ENCODE measurements at regions not wholly inside any gene's neighbourhood (a gene's known extent, or its start where the extent isn't known, plus 50 kb on each side); places are given as distances from the start of the nearest gene placed in this dataset.
A peak's percentile ranks its signal among the peaks of the same experiment; 100 is the strongest.

- H3K9ac ChIP-seq (ENCODE audit: low read length): no peak overlapping the region
These were observed 206.2 kb downstream of the FSCB start for GRCh38 chr14:44300916-44301315.

GRCh38 chr14:44297437-44297836 is 209.6 kb downstream of the FSCB start:
- H4K91ac ChIP-seq (ENCODE audit: low read length): no peak overlapping the region
- H2BK15ac ChIP-seq (ENCODE audit: low read depth, poor library complexity, severe bottlenecking): no peak overlapping the region
- H3K4me2 ChIP-seq (ENCODE audit: low read length, poor library complexity, severe bottlenecking): no peak overlapping the region
- no peak overlapping the region for H2BK120ac ChIP-seq (ENCODE audit: low read depth, low read length)
- no peak overlapping the region for H3K9ac ChIP-seq (ENCODE audit: low read length)
- no peaks in the 10 kb centered on the region for H3K27me3 ChIP-seq (ENCODE audit: control insufficient read depth in 1 of 2, insufficient read depth in 1 of 2, low read length in 2 of 2)
- no peak overlapping the region for H3K4me3 ChIP-seq (ENCODE audit: insufficient read depth in 1 of 2, low read depth in 1 of 2, low read length in 2 of 2)
- no peak overlapping the region for H2AFZ ChIP-seq (ENCODE audit: low read depth, low read length)
- peaks cover 24% of the 10 kb centered on the region for H3K9me3 ChIP-seq (ENCODE audit: control insufficient read depth, low read length)
- H3K27ac ChIP-seq (ENCODE audit: low read length, poor library complexity, severe bottlenecking): no peak overlapping the region
- H3K23ac ChIP-seq (ENCODE audit: low read length in 2 of 2): no peak overlapping the region
- H3K14ac ChIP-seq (ENCODE audit: low read length in 2 of 2): no peak overlapping the region
- H2AK5ac ChIP-seq (ENCODE audit: low read length, severe bottlenecking): no peak overlapping the region
- no peaks in the 10 kb centered on the region for H3K79me1 ChIP-seq (replicated peaks; ENCODE audit: low read length, poor library complexity, severe bottlenecking)
- no peak overlapping the region for H3K4ac ChIP-seq (ENCODE audit: low read depth in 1 of 2, low read length in 2 of 2)
- H3K4me1 ChIP-seq (ENCODE audit: control insufficient read depth, insufficient read depth, low read depth, low read length): no peaks in the 10 kb centered on the region
- no peak overlapping the region for H2BK5ac ChIP-seq (ENCODE audit: low read depth, low read length, poor library complexity, severe bottlenecking)
- no peaks in the 10 kb centered on the region for H3K36me3 ChIP-seq (ENCODE audit: control insufficient read depth in 1 of 2, insufficient read depth in 2 of 2, low read depth in 1 of 2, low read length in 2 of 2)
- no peak overlapping the region for H3K18ac ChIP-seq (ENCODE audit: low read depth in 1 of 2, low read length in 2 of 2)
- no peak overlapping the region for H4K8ac ChIP-seq (ENCODE audit: low read length)
- peak; percentile 13 for DNase-seq
- no peak overlapping the region for H2BK12ac ChIP-seq (ENCODE audit: low read length in 2 of 2)

More at GRCh38 chr14:44300916-44301315, 206.2 kb downstream of the FSCB start:
- Histone ChIP-seq H2AFZ (ENCODE audit: low read depth, low read length) (no peak overlapping the region), H3K4me3 (ENCODE audit: insufficient read depth in 1 of 2, low read depth in 1 of 2, low read length in 2 of 2) (no peak overlapping the region), H3K18ac (ENCODE audit: low read depth in 1 of 2, low read length in 2 of 2) (no peak overlapping the region), H2AK5ac (ENCODE audit: low read length, severe bottlenecking) (no peak overlapping the region), H2BK120ac (ENCODE audit: low read depth, low read length) (no peak overlapping the region), H3K4me2 (ENCODE audit: low read length, poor library complexity, severe bottlenecking) (no peak overlapping the region), H3K14ac (ENCODE audit: low read length in 2 of 2) (no peak overlapping the region), H2BK15ac (ENCODE audit: low read depth, poor library complexity, severe bottlenecking) (no peak overlapping the region), H3K27ac (ENCODE audit: low read length, poor library complexity, severe bottlenecking) (no peak overlapping the region), H3K23ac (ENCODE audit: low read length in 2 of 2) (no peak overlapping the region), H3K4me1 (ENCODE audit: control insufficient read depth, insufficient read depth, low read depth, low read length) (no peaks in the 10 kb centered on the region), H2BK5ac (ENCODE audit: low read depth, low read length, poor library complexity, severe bottlenecking) (no peak overlapping the region), H3K9me3 (ENCODE audit: control insufficient read depth, low read length) (peaks cover 24% of the 10 kb centered on the region), H3K79me1 (replicated peaks; ENCODE audit: low read length, poor library complexity, severe bottlenecking) (no peaks in the 10 kb centered on the region), H4K8ac (ENCODE audit: low read length) (no peak overlapping the region), H3K27me3 (ENCODE audit: control insufficient read depth in 1 of 2, insufficient read depth in 1 of 2, low read length in 2 of 2) (no peaks in the 10 kb centered on the region), H2BK12ac (ENCODE audit: low read length in 2 of 2) (no peak overlapping the region), H3K36me3 (ENCODE audit: control insufficient read depth in 1 of 2, insufficient read depth in 2 of 2, low read depth in 1 of 2, low read length in 2 of 2) (no peaks in the 10 kb centered on the region), H3K4ac (ENCODE audit: low read depth in 1 of 2, low read length in 2 of 2) (no peak overlapping the region), H4K91ac (ENCODE audit: low read length) (no peak overlapping the region)
- no peak for DNase-seq

DNA sequence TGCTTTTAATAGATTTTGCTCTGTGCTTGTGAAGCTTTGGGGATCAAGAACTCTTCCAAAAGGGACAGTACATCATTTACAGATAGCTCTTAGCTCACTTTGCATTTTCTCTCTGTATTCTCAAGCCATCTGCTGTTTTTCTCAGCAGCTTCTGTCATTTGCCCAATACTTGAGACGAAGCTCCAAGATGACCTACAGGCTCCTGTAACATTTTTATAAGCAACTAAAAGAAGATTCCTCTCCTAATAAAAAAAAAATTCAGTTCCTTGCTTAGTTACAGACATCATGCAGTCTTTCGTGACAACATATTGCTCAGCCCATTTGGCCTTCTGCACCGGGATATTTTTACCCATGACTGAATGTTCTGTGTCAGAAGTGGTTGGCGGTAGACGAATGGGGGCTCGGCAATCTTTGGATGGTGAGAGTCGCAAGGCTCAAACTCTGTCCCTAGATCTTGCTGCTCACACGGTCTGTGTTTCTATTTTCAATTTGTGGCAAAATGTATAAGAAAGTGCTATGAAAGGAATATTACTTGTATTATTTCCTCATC is 215.6 kb downstream of the FSCB start:
- H3K18ac ChIP-seq (ENCODE audit: low read depth in 1 of 2, low read length in 2 of 2): no peak overlapping the region
- no peak overlapping the region for H2BK15ac ChIP-seq (ENCODE audit: low read depth, poor library complexity, severe bottlenecking)
- H2BK12ac ChIP-seq (ENCODE audit: low read length in 2 of 2): no peak overlapping the region
- H2BK120ac ChIP-seq (ENCODE audit: low read depth, low read length): no peak overlapping the region
- H3K4me3 ChIP-seq (ENCODE audit: insufficient read depth in 1 of 2, low read depth in 1 of 2, low read length in 2 of 2): no peak overlapping the region
- H3K36me3 ChIP-seq (ENCODE audit: control insufficient read depth in 1 of 2, insufficient read depth in 2 of 2, low read depth in 1 of 2, low read length in 2 of 2): no peaks in the 10 kb centered on the region
- H4K8ac ChIP-seq (ENCODE audit: low read length): no peak overlapping the region
- no peak overlapping the region for H3K23ac ChIP-seq (ENCODE audit: low read length in 2 of 2)
- H3K4me2 ChIP-seq (ENCODE audit: low read length, poor library complexity, severe bottlenecking): no peak overlapping the region
- H3K27me3 ChIP-seq (ENCODE audit: control insufficient read depth in 1 of 2, insufficient read depth in 1 of 2, low read length in 2 of 2): no peaks in the 10 kb centered on the region
- no peak overlapping the region for H3K9ac ChIP-seq (ENCODE audit: low read length)
- no peaks in the 10 kb centered on the region for H3K79me1 ChIP-seq (replicated peaks; ENCODE audit: low read length, poor library complexity, severe bottlenecking)
- H3K4me1 ChIP-seq (ENCODE audit: control insufficient read depth, insufficient read depth, low read depth, low read length): no peaks in the 10 kb centered on the region
- no peak overlapping the region for H3K14ac ChIP-seq (ENCODE audit: low read length in 2 of 2)
- no peak overlapping the region for H2AFZ ChIP-seq (ENCODE audit: low read depth, low read length)
- WGBS: 97% methylated on average over 7 of the region's 8 CpGs
- no peak overlapping the region for H2BK5ac ChIP-seq (ENCODE audit: low read depth, low read length, poor library complexity, severe bottlenecking)
- no peak for DNase-seq
- no peak overlapping the region for H3K4ac ChIP-seq (ENCODE audit: low read depth in 1 of 2, low read length in 2 of 2)
- no peak overlapping the region for H2AK5ac ChIP-seq (ENCODE audit: low read length, severe bottlenecking)
- H3K9me3 ChIP-seq (ENCODE audit: control insufficient read depth, low read length): peaks cover 5% of the 10 kb centered on the region
- H4K91ac ChIP-seq (ENCODE audit: low read length): no peak overlapping the region
- H3K27ac ChIP-seq (ENCODE audit: low read length, poor library complexity, severe bottlenecking): no peak overlapping the region

DNA sequence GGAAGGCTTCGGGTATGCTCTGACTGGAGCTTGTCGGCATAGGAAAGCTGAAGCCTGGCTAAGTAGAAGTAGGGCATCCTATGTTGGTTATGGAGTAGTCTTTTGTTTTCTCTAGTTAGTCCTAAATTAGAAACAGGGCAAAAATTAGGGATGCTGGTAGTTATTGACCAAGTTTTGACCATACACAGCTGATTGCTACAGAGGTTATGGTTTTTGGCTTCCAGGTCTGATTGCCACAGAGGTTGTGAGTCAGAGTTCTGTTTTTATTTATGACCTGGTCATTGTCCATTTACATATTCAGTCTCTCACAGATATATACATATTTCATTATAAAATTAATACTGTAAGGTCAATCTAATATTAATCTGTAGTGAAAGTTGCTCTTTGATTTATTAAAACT is 219.2 kb downstream of the FSCB start:
- H3K14ac ChIP-seq (ENCODE audit: low read length in 2 of 2): no peak overlapping the region
- H3K23ac ChIP-seq (ENCODE audit: low read length in 2 of 2): no peak overlapping the region

More for the DNA sequence above, 219.2 kb downstream of the FSCB start:
- H2BK12ac ChIP-seq (ENCODE audit: low read length in 2 of 2): no peak overlapping the region
- H3K4ac ChIP-seq (ENCODE audit: low read depth in 1 of 2, low read length in 2 of 2): no peak overlapping the region
- H3K4me3 ChIP-seq (ENCODE audit: insufficient read depth in 1 of 2, low read depth in 1 of 2, low read length in 2 of 2): no peak overlapping the region
- no peak overlapping the region for H4K91ac ChIP-seq (ENCODE audit: low read length)
- H2BK15ac ChIP-seq (ENCODE audit: low read depth, poor library complexity, severe bottlenecking): no peak overlapping the region
- no peak for DNase-seq
- H3K18ac ChIP-seq (ENCODE audit: low read depth in 1 of 2, low read length in 2 of 2): no peak overlapping the region
- H2BK5ac ChIP-seq (ENCODE audit: low read depth, low read length, poor library complexity, severe bottlenecking): no peak overlapping the region
- no peaks in the 10 kb centered on the region for H3K27me3 ChIP-seq (ENCODE audit: control insufficient read depth in 1 of 2, insufficient read depth in 1 of 2, low read length in 2 of 2)
- no peak overlapping the region for H2BK120ac ChIP-seq (ENCODE audit: low read depth, low read length)
- H3K79me1 ChIP-seq (replicated peaks; ENCODE audit: low read length, poor library complexity, severe bottlenecking): no peaks in the 10 kb centered on the region
- H2AFZ ChIP-seq (ENCODE audit: low read depth, low read length): no peak overlapping the region
- H3K4me1 ChIP-seq (ENCODE audit: control insufficient read depth, insufficient read depth, low read depth, low read length): no peaks in the 10 kb centered on the region
- no peak overlapping the region for H3K9ac ChIP-seq (ENCODE audit: low read length)
- H3K9me3 ChIP-seq (ENCODE audit: control insufficient read depth, low read length): no peaks in the 10 kb centered on the region
- H3K27ac ChIP-seq (ENCODE audit: low read length, poor library complexity, severe bottlenecking): no peak overlapping the region
- no peaks in the 10 kb centered on the region for H3K36me3 ChIP-seq (ENCODE audit: control insufficient read depth in 1 of 2, insufficient read depth in 2 of 2, low read depth in 1 of 2, low read length in 2 of 2)
- H4K8ac ChIP-seq (ENCODE audit: low read length): no peak overlapping the region
- 97% methylated on average over 2 of the region's 2 CpGs for WGBS
- no peak overlapping the region for H3K4me2 ChIP-seq (ENCODE audit: low read length, poor library complexity, severe bottlenecking)
- H2AK5ac ChIP-seq (ENCODE audit: low read length, severe bottlenecking): no peak overlapping the region

All from mesenchymal stem cell (in vitro differentiated cells and primary cell).